Calu3 (cell line): ENCODE measurements at regions not wholly inside any gene's neighbourhood (a gene's known extent, or its start where the extent isn't known, plus 50 kb on each side); places are given as distances from the start of the nearest gene placed in this dataset.

ENCODE experiments used
- BruUV-seq: library from RNA; stranded (reverse); fragments of 400-500 nt; replicated peaks from 2 replicates; lab custom pipeline; 2021; lab: Mats Ljungman, UMichigan
- CTCF ChIA-PET: fragments of 300-600 bp; sonication (Branson Sonifier 250); formaldehyde crosslinking; loops from one replicate; lab custom pipeline; 2022; ENCODE audit warnings: antibody characterized with exemption; lab: Charles Lee
- DNase-seq: peaks from one replicate; pipeline ENCODE4 v3.0.0; 2022
- H3K27ac Mint-ChIP-seq: one replicate; pipeline ENCODE4 v1.8.0; 2022; ENCODE audit warnings: mixed read lengths; ENCODE audit not compliant: unreplicated experiment
- H3K27me3 Mint-ChIP-seq: one replicate; pipeline ENCODE4 v1.8.0; 2022; ENCODE audit warnings: mixed read lengths; ENCODE audit not compliant: unreplicated experiment
- H3K36me3 Mint-ChIP-seq: one replicate; pipeline ENCODE4 v1.8.0; 2022; ENCODE audit warnings: mild to moderate bottlenecking, moderate library complexity, mixed read lengths; ENCODE audit not compliant: insufficient read depth, unreplicated experiment
- H3K4me1 Mint-ChIP-seq: one replicate; pipeline ENCODE4 v1.8.0; 2022; ENCODE audit warnings: mild to moderate bottlenecking, low read depth, mixed read lengths; ENCODE audit not compliant: unreplicated experiment
- H3K4me3 Mint-ChIP-seq: one replicate; pipeline ENCODE4 v1.8.0; 2022; ENCODE audit warnings: mild to moderate bottlenecking, low read depth, moderate library complexity, mixed read lengths; ENCODE audit not compliant: unreplicated experiment
- H3K9me3 Mint-ChIP-seq: one replicate; pipeline ENCODE4 v1.8.0; 2022; ENCODE audit warnings: low read depth, mixed read lengths; ENCODE audit not compliant: unreplicated experiment
- intact Hi-C: fragments of 100-400 bp; cut with micrococcal nuclease; formaldehyde crosslinking; loops from one replicate; pipeline ENCODE4 v1.10.0; 2022; ENCODE audit not compliant: unreplicated experiment
- TF ChIP-seq, protein P1 (sequence below): fragments of 200-600 bp; IDR thresholded peaks from one replicate; pipeline ENCODE4 v1.8.0; 2022; ENCODE audit warnings: antibody characterized with exemption; ENCODE audit not compliant: unreplicated experiment

DNA sequence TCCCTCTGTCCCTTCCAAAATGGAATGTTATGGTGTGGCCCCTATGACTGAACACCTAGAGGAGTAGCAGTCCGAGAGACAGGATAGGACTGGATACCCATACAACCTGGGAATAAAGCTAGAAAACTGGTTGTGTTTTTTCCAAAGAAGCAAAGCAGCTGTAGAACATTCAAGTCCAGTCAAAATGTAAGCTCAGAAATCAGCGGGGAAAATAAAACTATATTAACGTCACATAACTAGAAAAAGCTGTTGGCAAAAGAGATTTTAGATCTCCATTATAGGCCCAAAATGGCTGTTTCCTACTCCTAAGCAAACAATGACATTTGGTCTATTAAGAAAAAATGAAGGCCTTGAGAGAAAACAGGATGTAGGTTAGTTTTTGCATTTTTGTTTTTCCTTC, 177.7 kb downstream of the PTN start:
- Mint-ChIP-seq H3K4me1 (no peaks in the 10 kb centered on the region), H3K9me3 (peaks cover 9% of the 10 kb centered on the region), H3K36me3 (no peaks in the 10 kb centered on the region), H3K4me3 (no peak overlapping the region), H3K27me3 (no peaks in the 10 kb centered on the region), H3K27ac (no peak overlapping the region)
- no TSS peak for BruUV-seq
- DNase-seq = no peak
- intact Hi-C loops = loop anchor here (5.0 kb wide), 1 partner anchor 287 kb away; no protein-coding TSS in a partner anchor
- CTCF ChIA-PET = no interaction called here
- TF ChIP-seq, protein P1, sequence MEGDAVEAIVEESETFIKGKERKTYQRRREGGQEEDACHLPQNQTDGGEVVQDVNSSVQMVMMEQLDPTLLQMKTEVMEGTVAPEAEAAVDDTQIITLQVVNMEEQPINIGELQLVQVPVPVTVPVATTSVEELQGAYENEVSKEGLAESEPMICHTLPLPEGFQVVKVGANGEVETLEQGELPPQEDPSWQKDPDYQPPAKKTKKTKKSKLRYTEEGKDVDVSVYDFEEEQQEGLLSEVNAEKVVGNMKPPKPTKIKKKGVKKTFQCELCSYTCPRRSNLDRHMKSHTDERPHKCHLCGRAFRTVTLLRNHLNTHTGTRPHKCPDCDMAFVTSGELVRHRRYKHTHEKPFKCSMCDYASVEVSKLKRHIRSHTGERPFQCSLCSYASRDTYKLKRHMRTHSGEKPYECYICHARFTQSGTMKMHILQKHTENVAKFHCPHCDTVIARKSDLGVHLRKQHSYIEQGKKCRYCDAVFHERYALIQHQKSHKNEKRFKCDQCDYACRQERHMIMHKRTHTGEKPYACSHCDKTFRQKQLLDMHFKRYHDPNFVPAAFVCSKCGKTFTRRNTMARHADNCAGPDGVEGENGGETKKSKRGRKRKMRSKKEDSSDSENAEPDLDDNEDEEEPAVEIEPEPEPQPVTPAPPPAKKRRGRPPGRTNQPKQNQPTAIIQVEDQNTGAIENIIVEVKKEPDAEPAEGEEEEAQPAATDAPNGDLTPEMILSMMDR = no peak

GRCh38 chr7:137165241-137165640, 178.3 kb downstream of the PTN start:
- TF ChIP-seq, protein P1 = no peak
- H3K4me1 Mint-ChIP-seq = no peaks in the 10 kb centered on the region
- CTCF ChIA-PET = no interaction called here

DNA sequence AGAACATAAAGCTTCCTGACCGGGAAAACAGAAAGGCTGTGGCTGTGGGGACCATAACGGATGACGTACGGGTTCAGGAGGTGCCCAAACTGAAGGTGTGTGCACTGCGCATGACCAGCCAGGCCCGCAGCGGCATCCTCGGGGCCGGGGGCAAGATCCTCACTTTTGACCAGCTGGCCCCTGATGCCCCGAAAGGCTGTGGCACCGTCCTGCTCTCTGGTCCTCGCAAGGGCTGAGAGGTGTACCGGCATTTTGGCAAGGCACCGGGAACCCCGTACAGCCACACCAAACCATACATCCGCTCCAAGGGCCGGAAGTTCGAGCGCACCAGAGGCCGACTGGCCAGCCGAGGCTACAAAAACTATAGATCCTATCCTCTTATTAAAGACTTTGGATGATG, 179.3 kb downstream of the PTN start:
- Mint-ChIP-seq H3K27me3 (no peaks in the 10 kb centered on the region), H3K9me3 (peaks cover 9% of the 10 kb centered on the region), H3K4me1 (no peaks in the 10 kb centered on the region), H3K4me3 (no peak overlapping the region), H3K27ac (no peak overlapping the region), H3K36me3 (no peaks in the 10 kb centered on the region)
- TF ChIP-seq, protein P1 = no peak
- no peak for DNase-seq
- intact Hi-C loops = no loop called here
- no TSS peak for BruUV-seq
- CTCF ChIA-PET = no interaction called here

More at GRCh38 chr7:137165241-137165640, 178.3 kb downstream of the PTN start:
- H3K36me3 Mint-ChIP-seq = no peaks in the 10 kb centered on the region
- BruUV-seq = no TSS peak
- no peak overlapping the region for H3K4me3 Mint-ChIP-seq
- no peak overlapping the region for H3K27ac Mint-ChIP-seq
- H3K27me3 Mint-ChIP-seq = no peaks in the 10 kb centered on the region
- no peak for DNase-seq
- intact Hi-C loops = loop anchor here (5.0 kb wide), 1 partner anchor 287 kb away; no protein-coding TSS in a partner anchor
- H3K9me3 Mint-ChIP-seq = peaks cover 9% of the 10 kb centered on the region

DNA sequence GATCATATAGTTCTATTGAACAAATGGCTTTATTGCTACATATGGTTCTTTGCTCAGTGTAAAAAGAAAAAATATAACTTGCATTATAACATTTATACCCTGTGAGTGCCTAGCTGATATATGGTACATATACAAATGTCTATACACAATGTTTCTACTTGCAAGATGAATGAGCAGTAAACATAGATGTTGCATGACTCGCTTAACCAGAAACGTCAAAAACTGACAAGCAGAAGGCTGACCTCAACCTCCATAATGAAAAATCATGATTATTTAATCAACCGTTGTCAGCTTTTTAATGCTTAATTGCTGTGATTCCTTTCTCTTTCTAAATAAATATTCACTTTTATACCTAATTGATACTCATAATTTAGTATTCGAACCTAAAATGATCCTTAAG, 183.3 kb downstream of the PTN start:
- no peak for DNase-seq
- no TSS peak for BruUV-seq
- Mint-ChIP-seq H3K9me3 (peaks cover 11% of the 10 kb centered on the region), H3K27ac (no peak overlapping the region), H3K27me3 (no peaks in the 10 kb centered on the region), H3K36me3 (no peaks in the 10 kb centered on the region), H3K4me1 (no peaks in the 10 kb centered on the region), H3K4me3 (no peak overlapping the region)
- CTCF ChIA-PET = no interaction called here
- intact Hi-C loops = no loop called here
- TF ChIP-seq, protein P1 = no peak
